ENCODE measurements at regions not wholly inside any gene's neighbourhood (a gene's known extent, or its start where the extent isn't known, plus 50 kb on each side); places are given as distances from the start of the nearest gene placed in this dataset.

GRCh38 chr16:59688006-59688405 is 953.9 kb upstream of the GOT2 start (continued):
- TF ChIP-seq, protein P1, sequence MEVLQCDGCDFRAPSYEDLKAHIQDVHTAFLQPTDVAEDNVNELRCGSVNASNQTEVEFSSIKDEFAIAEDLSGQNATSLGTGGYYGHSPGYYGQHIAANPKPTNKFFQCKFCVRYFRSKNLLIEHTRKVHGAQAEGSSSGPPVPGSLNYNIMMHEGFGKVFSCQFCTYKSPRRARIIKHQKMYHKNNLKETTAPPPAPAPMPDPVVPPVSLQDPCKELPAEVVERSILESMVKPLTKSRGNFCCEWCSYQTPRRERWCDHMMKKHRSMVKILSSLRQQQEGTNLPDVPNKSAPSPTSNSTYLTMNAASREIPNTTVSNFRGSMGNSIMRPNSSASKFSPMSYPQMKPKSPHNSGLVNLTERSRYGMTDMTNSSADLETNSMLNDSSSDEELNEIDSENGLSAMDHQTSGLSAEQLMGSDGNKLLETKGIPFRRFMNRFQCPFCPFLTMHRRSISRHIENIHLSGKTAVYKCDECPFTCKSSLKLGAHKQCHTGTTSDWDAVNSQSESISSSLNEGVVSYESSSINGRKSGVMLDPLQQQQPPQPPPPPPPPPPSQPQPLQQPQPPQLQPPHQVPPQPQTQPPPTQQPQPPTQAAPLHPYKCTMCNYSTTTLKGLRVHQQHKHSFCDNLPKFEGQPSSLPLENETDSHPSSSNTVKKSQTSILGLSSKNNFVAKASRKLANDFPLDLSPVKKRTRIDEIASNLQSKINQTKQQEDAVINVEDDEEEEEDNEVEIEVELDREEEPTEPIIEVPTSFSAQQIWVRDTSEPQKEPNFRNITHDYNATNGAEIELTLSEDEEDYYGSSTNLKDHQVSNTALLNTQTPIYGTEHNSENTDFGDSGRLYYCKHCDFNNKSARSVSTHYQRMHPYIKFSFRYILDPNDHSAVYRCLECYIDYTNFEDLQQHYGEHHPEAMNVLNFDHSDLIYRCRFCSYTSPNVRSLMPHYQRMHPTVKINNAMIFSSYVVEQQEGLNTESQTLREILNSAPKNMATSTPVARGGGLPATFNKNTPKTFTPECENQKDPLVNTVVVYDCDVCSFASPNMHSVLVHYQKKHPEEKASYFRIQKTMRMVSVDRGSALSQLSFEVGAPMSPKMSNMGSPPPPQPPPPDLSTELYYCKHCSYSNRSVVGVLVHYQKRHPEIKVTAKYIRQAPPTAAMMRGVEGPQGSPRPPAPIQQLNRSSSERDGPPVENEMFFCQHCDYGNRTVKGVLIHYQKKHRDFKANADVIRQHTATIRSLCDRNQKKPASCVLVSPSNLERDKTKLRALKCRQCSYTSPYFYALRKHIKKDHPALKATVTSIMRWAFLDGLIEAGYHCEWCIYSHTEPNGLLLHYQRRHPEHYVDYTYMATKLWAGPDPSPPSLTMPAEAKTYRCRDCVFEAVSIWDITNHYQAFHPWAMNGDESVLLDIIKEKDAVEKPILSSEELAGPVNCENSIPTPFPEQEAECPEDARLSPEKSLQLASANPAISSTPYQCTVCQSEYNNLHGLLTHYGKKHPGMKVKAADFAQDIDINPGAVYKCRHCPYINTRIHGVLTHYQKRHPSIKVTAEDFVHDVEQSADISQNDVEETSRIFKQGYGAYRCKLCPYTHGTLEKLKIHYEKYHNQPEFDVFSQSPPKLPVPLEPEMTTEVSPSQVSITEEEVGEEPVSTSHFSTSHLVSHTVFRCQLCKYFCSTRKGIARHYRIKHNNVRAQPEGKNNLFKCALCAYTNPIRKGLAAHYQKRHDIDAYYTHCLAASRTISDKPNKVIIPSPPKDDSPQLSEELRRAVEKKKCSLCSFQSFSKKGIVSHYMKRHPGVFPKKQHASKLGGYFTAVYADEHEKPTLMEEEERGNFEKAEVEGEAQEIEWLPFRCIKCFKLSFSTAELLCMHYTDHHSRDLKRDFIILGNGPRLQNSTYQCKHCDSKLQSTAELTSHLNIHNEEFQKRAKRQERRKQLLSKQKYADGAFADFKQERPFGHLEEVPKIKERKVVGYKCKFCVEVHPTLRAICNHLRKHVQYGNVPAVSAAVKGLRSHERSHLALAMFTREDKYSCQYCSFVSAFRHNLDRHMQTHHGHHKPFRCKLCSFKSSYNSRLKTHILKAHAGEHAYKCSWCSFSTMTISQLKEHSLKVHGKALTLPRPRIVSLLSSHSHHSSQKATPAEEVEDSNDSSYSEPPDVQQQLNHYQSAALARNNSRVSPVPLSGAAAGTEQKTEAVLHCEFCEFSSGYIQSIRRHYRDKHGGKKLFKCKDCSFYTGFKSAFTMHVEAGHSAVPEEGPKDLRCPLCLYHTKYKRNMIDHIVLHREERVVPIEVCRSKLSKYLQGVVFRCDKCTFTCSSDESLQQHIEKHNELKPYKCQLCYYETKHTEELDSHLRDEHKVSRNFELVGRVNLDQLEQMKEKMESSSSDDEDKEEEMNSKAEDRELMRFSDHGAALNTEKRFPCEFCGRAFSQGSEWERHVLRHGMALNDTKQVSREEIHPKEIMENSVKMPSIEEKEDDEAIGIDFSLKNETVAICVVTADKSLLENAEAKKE (CRISPR knock-in tag; IDR thresholded peaks at IDR 0.05), result no peak
- no peak for TF ChIP-seq EZH2phosphoT487 (IDR thresholded peaks at IDR 0.05; ENCODE audit: unreplicated experiment)
- TF ChIP-seq CREB1 (CRISPR knock-in tag; IDR thresholded peaks at IDR 0.05; ENCODE audit: low read depth), result no peak
- no peak for TF ChIP-seq ZNF331 (CRISPR knock-in tag; IDR thresholded peaks at IDR 0.05; ENCODE audit: low read depth)
- no peak for TF ChIP-seq ZNF114 (CRISPR knock-in tag; IDR thresholded peaks at IDR 0.05)
- TF ChIP-seq, protein P2, sequence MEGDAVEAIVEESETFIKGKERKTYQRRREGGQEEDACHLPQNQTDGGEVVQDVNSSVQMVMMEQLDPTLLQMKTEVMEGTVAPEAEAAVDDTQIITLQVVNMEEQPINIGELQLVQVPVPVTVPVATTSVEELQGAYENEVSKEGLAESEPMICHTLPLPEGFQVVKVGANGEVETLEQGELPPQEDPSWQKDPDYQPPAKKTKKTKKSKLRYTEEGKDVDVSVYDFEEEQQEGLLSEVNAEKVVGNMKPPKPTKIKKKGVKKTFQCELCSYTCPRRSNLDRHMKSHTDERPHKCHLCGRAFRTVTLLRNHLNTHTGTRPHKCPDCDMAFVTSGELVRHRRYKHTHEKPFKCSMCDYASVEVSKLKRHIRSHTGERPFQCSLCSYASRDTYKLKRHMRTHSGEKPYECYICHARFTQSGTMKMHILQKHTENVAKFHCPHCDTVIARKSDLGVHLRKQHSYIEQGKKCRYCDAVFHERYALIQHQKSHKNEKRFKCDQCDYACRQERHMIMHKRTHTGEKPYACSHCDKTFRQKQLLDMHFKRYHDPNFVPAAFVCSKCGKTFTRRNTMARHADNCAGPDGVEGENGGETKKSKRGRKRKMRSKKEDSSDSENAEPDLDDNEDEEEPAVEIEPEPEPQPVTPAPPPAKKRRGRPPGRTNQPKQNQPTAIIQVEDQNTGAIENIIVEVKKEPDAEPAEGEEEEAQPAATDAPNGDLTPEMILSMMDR (conservative IDR thresholded peaks at IDR 0.05; ENCODE audit: low read depth in 2 of 2), result no peak
- TF ChIP-seq JUNB (IDR thresholded peaks at IDR 0.05; ENCODE audit: unreplicated experiment), result no peak
- TF ChIP-seq ETS1 (IDR thresholded peaks at IDR 0.05), result no peak
- TF ChIP-seq STAT1 (IDR thresholded peaks at IDR 0.05; ENCODE audit: unreplicated experiment), result no peak
